NCI-H1694 treated with DMSO at 0.1 percent for 48 hours (cell line): ENCODE measurements at regions not wholly inside any gene's neighbourhood (a gene's known extent, or its start where the extent isn't known, plus 50 kb on each side); places are given as distances from the start of the nearest gene placed in this dataset.
"Not testable (repeated sequence)": the region's sequence is repeated elsewhere in the genome, so short reads cannot be mapped to it uniquely, and the experiment has no call there.

Source experiments
- DNase-seq: peaks from one replicate; lab custom pipeline; 2025; lab: John Stamatoyannopoulos, UW

DNA sequence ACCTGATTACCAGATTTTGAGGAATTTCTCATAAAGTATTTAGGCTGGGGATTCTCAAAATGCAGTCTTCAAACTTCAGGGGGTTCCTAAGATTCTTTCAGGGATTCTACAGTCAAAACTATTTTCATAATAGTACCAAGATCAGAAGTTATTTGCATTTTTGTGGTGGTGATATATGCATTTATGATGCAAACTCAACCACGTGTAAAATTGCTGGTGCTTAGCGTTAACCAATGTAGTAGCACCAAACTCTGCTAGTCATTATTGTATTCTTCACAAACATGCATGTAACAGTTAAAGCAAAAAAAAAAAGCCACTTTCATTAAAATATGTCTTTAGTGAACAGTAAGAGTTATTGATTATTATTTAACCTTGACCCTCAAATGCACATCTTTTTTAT, 274.9 kb upstream of the DNAJC19 start:
- DNase-seq: no peak

DNA sequence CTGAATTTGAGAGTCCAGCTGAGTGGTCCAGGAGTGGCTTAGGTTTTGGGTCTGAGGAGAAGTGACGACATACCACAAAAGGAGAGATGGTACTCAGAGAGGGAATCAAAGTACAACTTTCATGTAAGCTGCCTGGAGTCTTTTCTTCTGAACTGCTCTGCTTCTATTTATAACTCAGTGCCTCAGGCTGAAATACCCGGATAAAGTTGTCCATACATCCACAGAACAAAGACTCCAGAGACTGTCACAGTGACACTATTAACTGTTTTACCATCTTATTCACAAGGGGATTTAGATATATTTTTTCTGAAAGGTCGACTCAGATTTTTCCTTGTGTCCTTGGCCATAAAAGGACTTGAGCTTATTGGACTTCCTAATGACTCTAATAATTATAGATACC, 264.3 kb upstream of the DNAJC19 start:
- no peak for DNase-seq

DNA sequence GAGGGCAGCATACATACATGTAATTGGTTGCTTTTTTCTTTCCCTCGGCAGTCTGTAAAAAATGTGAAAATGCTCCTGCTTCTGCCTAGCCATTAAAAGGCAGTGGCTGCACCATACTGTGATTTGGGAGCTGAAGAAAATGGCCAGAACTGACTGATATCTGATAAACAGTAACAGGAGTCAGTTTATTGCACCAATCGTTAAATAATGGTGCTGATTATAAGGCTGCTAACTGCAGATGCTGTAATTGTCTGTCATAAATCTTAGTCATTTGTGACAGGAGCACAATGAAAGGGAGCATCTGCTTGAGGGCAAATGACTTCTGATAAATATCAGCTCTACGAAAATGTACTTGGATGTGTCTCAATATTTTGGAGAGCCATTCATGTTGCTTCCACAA, 263.1 kb upstream of the DNAJC19 start:
- peak; percentile 11 for DNase-seq

DNA sequence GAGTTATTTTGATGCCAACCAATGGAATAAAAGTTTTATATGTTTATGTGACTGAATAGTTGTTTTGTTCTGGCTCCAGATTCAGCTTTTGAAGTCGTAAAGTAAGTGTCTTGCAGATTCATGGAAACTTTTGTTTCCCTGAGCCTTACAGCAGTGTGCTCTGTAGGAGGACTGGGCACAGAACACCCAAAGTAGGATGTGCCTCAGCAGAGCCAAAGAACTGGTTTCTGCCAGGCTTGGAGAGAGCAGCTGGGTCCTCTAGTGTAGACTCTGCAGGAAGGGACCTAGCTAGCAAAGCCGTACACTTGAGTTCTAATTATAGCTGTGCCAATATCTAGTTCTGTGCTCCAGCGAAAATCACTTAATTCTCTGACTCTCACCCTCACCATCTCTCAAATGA, 261.2 kb upstream of the DNAJC19 start:
- no peak for DNase-seq

DNA sequence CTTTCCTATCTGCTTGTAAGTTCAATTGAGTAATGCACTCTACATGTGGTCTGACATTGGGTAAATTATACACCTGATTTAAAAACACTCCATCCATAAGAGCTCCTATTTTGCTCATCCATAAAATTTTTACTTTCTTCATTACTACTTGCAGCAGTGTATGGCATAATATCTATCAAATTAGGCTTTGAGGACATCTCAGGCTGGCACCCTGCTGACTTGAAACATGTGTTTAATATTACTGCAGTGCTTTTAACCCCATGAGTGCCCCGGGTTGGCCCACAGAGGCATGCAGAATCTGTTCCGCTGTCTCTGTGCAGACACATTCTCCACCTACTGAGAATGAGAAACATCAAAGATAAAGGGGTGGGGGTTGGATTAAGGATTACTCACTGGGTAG, 249.9 kb upstream of the DNAJC19 start:
- DNase-seq: no peak

DNA sequence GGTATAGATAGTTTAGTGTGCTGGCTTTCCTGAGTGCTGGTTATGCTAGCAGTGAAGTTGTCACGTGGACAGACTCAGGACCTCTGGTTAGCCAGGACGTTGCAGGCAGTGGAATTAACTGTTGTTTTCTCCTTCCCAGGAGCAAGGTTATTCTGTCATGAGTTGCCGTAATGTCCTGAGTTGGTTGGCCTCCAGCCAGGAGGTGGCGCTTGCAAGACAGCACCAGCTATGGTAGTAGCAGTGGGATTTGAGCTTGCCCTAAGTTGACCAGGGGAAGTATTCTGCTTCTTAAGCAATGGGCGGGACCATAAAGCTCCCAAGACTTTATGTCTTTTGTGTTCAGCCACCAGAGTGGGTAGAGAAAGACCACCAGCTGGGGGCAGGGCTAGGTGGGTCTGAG, 240.7 kb upstream of the DNAJC19 start:
- DNase-seq: no peak

DNA sequence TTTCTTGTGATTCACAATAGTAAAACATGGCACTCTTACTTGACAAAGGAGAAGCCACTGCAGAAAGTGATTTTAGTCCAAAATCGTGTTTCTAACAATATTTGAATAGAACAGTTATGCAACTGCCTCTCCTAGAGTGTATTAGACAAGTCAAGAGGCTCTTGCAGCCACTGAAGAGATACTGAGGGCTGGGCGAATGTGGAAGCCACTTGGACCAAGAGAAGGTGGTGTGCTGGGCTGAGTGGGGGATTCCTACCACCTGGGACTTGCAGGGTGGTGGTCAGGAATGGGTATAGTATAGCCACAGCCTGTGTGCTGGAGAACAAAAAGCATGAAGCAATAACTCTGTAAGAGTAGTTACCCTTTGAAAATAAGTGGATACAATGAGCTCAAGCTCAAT, 223.8 kb upstream of the DNAJC19 start:
- no peak for DNase-seq

DNA sequence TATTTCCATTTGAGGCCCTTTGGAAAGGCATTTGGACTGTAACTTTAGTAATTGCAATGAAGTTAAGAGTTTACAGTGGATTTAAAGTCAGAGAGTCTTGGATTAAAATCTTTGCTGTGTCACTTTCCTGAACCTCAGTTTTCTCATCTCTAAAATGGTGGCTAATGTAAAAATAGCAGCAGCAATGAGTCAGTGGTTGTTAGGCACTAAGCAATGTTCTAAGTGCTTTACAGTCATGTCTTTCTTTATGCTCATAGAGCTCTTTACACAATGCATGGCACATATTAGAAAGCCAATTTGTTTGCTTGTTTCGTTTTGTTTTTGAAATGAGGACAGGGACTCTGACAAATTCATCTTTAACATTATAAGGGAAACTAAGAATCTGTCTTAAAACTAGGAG, 222.7 kb upstream of the DNAJC19 start:
- no peak for DNase-seq

DNA sequence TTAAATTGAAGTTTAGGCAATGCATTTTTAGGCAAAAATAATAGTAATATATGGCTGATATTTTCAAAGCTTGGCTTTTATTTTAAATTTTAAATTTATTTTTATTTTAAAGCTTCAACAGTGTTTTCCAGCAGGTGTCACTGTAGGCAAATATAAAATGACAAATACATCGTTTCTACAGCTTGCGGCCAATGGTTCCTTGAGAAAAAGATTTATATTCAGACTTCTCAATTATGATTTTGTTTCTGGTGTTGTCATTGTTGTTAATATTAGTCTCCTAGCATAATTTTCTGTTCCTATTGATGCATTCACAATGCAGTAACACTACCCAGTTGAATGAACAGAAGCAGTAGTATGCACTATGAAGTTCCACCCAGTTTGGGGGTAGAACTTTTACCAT, 220.7 kb upstream of the DNAJC19 start:
- peak; percentile 11 for DNase-seq

DNA sequence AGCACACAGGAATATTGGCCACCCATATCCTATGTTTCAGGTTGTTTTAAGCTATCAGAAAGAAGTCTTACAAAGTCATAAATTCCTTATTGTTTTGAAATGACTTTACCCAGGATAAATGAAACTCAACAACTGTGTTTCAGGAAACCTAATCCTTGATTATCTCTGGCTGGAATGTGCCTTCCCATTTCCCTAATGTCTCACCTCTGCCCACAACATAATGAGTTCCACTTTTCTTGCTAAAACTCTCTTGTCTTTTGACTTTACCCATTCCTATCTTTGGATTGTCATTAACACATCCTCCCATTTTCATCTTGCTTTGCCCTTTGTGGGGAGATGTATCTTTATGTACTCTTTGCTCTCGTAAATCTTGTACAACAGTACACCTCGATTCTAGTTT, 200.0 kb upstream of the DNAJC19 start:
- DNase-seq: no peak

DNA sequence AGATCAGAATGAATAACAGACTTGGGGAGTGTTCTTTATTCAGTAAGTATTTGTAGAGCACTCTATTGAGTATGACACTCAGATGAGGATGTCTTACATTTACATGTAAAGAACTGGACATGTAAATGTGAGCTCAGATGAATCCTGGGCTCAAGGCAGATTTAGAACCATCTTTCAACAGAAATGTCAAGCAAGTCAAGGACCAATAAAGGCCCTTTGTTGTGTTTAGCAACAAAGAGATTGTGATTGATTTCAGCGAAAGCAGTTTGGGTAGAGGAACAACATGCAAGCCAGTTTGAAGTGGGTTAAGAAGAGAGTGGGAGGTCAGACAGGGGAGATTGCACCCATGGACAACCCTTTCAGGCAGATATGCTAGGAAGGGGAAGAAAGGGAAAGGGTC, 194.2 kb upstream of the DNAJC19 start:
- DNase-seq: no peak

DNA sequence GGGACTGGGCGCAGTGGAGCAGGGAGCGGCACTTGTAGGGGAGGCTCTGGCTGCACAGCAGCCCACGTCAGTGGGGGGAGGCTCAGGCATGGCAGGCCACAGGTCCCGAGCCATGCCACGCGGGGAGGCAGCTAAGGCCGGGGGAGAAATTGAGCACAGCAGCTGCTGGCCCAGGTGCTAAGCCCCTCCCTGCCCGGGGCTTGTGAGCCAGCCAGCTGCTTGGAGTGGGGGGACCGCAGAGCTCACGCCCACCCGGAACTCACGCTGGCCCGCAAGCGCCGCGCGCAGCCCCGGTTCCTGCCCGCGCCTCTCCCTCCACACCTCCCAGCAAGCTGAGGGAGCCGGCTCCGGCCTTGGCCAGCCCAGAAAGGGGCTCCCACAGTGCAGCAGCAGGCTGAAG, 193.5 kb upstream of the DNAJC19 start:
- not testable (repeated sequence) for DNase-seq

DNA sequence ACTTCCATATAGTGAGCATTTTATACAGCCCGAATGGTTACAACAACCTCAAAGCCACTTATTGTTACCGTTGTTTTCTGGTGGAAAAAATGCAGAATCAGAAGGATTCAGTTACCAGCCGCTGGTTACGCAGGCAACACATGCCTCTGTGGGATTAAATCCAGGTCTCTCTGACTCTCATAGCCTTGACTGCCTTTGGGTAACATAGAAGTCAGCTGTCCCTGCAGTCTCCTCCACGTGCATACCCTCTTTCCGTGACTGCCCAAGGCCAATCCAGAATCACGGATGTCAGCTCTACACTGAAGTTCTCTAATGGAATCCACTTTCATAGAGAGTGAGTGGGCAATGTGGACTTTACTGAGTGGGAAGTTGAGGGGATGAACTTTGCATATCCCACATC, 189.5 kb upstream of the DNAJC19 start:
- no peak for DNase-seq

DNA sequence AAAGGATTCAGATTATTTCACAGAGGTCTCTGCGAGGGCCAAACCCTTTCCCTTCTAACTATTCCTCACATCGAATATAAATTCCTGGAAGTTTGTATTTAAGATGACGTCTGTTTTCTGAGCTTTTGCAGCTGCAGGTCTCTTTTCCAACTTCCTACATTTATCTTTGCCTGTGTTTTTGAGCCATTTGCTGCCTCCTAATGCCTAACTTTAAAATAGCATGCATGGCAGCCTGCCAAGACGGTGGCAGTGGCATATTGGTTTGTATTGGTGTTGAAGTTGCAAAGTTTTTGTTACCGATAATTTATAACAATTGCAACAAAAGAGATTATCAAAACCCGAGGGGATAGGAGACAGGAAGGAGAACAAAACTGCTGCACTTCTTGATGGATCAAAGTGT, 187.1 kb upstream of the DNAJC19 start:
- peak; percentile 22 for DNase-seq

DNA sequence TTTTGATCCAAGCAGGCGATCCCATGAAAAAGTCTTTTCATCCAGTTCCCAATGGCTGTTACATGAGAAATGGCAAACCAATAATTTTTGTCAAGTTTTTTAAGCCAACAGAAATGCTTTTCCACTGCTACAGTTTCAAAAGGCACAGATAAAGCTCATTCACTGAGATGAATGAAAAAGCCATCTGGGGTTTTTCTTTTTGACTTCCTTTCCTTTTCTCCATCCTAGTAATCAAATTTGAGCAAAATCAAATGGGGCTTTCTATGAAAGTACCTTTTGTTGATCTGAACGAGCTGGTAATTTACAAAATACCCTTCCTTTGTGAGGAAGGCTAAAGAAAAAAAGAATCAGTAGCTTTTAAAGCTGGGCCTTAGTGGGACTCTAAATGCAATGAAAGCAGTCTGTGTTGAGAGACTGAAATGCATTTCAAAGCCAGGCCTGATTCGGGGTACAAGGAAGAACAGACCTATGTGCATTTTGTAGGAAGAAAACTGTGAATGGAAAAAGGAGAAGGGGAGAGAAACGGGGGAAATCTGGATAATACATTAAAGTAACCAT, 185.2 kb upstream of the DNAJC19 start:
- no peak for DNase-seq

DNA sequence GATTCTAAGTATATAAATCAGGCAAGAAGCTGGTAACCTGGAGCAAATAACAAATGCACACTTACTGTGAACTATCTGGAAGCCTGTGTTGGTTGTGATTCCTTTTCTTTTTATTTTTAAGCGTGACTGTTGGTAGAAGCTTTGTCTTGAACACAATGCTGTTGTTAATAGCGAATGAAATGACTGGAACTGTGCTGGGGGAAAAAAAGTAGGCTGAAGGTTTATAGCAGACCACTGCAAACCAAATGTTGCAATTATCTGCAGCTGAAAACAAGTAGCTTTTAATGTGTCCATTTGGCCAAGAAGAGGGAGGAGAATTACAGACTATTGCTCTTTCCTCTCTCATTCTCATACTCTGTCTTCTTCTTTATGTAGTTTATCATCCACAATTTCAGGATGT, 184.5 kb upstream of the DNAJC19 start:
- no peak for DNase-seq

DNA sequence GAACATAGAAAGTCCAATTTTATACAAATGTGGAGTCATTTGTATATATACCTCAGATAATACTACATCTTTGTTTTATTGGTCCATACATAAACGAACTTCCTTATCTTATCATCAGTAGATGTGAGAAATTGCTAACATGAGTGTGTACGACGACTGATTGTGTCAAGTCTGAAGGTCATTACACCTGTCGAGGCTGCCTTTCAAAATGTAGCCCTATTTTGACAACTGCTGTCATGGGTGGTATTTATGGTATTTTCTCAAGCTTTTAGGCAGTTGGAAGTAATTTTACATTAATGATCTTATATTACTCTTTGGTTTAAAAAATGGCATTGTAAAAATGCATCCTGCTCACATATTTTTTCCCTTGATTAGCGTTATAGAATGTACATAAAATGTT, 183.7 kb upstream of the DNAJC19 start:
- no peak for DNase-seq

DNA sequence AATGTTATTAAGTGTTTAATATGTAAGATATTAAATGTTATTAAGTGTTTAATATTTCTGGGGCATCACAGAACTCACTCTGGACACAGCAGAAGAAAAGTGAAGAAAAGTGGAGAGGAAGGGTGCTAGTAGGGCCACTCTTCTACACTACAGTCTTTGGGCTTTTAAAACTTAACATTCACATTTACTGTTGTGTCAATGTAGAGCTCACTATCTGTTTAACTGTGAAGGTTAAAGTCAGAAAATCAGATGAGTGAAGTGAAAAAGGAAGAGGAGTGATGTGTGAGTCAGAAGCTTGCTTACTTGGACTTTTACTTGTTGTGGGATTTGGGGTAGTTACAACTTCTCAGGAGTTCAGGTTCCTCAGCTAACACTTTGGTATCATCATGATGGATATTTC, 145.3 kb upstream of the DNAJC19 start:
- DNase-seq: no peak

DNA sequence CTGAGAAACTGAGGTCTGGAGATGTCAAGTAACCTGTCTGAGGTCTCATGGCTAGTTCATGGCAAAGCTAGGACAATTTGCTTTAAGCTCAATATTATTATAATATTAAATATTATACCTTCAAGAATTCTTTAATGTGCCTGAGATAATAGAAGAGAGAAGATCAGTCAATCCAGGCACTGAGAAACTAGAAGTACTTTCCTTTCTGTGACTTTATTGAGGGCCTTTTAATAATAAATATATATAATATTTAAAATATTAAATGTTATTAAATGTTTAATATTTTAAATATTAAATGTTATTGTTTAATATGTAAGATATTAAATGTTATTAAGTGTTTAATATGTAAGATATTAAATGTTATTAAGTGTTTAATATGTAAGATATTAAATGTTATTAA, 144.3 kb upstream of the DNAJC19 start:
- DNase-seq: no peak

DNA sequence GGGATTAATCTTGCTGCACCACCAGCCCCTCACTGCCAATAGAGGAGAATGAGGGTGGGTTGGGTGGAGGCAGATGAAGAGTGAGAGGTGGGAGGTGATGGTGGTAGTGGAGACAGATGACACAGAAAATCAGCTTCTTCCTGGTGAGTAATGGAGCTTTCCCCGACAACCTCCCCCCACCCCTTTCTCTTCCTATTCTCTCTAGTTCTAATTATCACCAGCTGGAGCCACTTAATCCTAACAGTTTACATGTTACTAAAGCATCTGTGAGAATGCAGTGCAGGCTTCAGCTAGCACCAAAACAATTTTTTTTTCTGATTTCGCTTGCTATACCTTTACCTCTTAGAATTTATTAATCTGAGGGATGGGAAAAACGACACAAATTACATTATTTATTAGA, 116.1 kb upstream of the DNAJC19 start:
- DNase-seq: no peak

DNA sequence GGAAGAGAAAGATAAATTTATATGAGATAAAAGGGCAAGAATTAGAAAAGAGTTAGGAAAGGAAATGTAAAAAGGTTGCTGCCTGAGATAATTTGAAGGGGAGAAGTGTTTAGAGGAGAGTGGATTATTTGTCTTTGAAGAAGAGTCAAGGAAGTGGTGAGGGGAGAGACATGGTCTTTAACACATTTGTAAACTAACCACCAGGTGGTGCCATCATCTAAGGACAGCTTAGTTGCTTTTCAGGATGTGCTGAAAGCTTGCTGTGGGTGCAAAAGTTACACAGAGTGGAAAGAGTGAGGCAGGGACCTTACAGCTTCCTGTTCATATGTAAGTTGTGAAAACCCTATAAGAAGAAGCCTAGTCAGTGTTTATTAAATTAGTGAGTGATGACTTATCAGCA, 114.1 kb upstream of the DNAJC19 start:
- no peak for DNase-seq

DNA sequence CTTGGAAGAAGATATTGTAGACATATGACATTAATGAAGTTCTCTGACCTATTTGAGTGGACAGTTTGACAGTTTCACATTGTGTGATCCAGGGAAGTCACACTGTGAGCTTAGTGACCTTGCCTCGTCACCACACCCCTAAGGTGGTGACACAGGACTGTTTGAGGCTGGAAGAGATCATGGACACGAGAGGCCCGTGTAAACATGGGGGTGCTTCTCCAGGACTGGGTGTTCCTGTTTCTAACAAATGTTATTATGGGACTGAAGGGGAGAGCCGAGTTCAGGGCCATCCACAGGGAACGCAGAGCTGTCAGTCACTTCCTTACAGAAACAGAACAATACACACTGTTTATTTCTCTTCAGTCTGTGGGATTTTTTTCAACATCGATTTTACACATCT, 96.5 kb upstream of the DNAJC19 start:
- DNase-seq: no peak

DNA sequence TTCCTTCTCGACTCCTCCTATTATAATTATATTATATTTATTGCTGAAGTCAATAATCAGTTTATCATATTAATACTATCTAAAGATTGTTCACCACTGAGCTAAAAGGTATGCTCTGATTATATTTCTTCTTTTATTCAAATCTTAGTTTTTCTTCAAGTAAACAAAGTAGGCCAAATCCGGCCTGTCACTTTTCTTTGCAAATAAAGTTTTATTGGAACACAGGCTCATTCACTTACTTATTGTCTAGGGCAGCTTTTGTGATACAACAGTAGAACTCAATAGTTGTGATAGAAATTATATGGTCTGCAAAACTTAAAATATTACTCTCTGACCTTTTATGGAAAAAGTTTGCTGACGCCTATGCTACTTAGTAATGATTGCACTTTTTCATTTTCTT, 92.4 kb upstream of the DNAJC19 start:
- DNase-seq: no peak

DNA sequence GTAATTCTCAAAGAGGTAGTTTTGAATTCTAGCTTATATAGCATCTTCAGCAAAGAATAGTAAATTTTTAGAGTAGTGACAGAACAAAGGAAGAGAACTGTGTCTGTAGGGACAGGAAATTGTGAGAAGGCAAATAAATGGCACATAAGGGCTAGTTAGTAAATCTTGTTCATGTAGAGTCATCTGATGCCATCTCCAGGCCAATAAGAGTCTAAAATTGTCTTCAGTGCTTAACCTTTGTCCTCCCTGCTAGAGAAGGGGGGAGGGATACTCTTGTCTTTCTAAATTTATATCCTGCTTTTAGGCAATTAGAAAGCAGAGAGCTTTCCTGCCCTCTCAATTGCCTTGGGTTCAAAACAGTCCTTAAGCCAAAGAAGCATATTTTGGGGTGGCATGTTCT, 87.0 kb upstream of the DNAJC19 start:
- DNase-seq: no peak

DNA sequence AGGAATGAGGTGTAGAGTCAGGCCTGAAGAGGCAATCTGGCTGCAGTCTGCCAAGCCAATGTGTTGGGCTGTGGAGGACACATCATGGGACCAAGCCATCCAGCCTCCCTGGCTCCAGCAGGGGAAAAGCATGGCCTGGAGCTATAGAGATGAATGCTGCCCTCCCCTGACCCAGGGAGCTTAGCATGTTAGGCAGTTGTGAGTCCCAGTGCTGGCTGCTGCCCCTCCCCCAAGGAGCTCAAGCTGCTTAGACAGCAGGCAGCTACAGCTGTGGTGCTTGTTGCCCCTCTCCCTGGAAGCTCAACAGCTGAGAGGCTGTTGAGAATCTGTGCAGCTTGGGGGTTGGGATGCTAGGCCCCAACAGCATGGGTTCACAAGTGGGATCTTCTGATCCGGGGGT, 85.6 kb upstream of the DNAJC19 start:
- no peak for DNase-seq
